Brain microvascular endothelial cell (primary cell): ENCODE measurements at regions not wholly inside any gene's neighbourhood (a gene's known extent, or its start where the extent isn't known, plus 50 kb on each side); places are given as distances from the start of the nearest gene placed in this dataset.

Experiments
- DNase-seq: peaks from one replicate; pipeline ENCODE4 v3.0.0-alpha.2; 2020
- H3K27ac ChIP-seq: fragments of 250-450 bp; sonication (Bioruptor Pico); 2 replicates; pipeline ENCODE4 v1.5.1; 2020; ENCODE audit warnings: mild to moderate bottlenecking, moderate library complexity
- H3K27me3 ChIP-seq: fragments of 250-450 bp; sonication (Bioruptor Pico); replicated peaks from 2 replicates; pipeline ENCODE4 v1.5.1; 2020; ENCODE audit warnings: mild to moderate bottlenecking
- H3K36me3 ChIP-seq: fragments of 250-450 bp; sonication (Bioruptor Pico); replicated peaks from 2 replicates; pipeline ENCODE4 v1.5.1; 2020; ENCODE audit warnings: mild to moderate bottlenecking
- H3K4me3 ChIP-seq: 2 replicates; pipeline ENCODE4 v1.5.1; 2011; ENCODE audit warnings: low read depth, mild to moderate bottlenecking, control low read depth, low read length, moderate library complexity
- in situ Hi-C: cut with HindIII; loops from 2 replicates; pipeline ENCODE4 v1.10.0; 2017; ENCODE audit warnings: low sequenced_read_pairs, low pct_ligation_motif_present
- TF ChIP-seq, protein P1 (sequence below): IDR thresholded peaks from 2 replicates; pipeline ENCODE4 v1.5.1; 2011; ENCODE audit warnings: low read depth, mild to moderate bottlenecking, moderate library complexity, low read length, control low read depth, inconsistent platforms; ENCODE audit errors: missing control alignments

DNA sequence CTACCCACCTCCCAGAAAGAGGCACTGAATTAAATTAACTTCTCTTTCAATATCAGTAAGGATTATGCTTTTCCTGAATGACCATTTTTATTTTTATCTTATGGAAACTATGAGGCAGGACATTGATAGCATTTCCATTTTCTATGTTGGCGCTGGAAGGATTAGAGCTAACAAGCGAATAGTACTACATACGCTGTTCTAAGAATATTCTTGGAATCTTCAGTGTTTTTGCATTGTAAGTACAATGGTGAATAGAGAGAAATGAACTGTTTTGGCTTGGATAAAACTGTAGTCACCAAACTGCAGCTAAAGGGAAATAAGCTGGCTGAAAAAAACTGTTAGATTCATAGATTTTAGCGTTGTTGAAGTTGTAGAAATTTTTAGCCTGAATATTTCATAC, 779.0 kb upstream of the ADGRL4 start:
- Histone ChIP-seq H3K27ac (no peak overlapping the region), H3K27me3 (no peaks in the 10 kb centered on the region), H3K4me3 (no peak overlapping the region), H3K36me3 (no peaks in the 10 kb centered on the region)
- in situ Hi-C loops: no loop called here
- TF ChIP-seq, protein P1, sequence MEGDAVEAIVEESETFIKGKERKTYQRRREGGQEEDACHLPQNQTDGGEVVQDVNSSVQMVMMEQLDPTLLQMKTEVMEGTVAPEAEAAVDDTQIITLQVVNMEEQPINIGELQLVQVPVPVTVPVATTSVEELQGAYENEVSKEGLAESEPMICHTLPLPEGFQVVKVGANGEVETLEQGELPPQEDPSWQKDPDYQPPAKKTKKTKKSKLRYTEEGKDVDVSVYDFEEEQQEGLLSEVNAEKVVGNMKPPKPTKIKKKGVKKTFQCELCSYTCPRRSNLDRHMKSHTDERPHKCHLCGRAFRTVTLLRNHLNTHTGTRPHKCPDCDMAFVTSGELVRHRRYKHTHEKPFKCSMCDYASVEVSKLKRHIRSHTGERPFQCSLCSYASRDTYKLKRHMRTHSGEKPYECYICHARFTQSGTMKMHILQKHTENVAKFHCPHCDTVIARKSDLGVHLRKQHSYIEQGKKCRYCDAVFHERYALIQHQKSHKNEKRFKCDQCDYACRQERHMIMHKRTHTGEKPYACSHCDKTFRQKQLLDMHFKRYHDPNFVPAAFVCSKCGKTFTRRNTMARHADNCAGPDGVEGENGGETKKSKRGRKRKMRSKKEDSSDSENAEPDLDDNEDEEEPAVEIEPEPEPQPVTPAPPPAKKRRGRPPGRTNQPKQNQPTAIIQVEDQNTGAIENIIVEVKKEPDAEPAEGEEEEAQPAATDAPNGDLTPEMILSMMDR: no peak
- DNase-seq: no peak

GRCh38 chr1:79781261-79781660, 774.7 kb upstream of the ADGRL4 start:
- no peak for DNase-seq
- in situ Hi-C loops: no loop called here
- TF ChIP-seq, protein P1: no peak
- Histone ChIP-seq H3K4me3 (no peak overlapping the region), H3K36me3 (no peaks in the 10 kb centered on the region), H3K27ac (no peak overlapping the region), H3K27me3 (no peaks in the 10 kb centered on the region)

- DNase-seq: no peak
- Histone ChIP-seq H3K27me3 (no peaks in the 10 kb centered on the region), H3K4me3 (no peak overlapping the region), H3K36me3 (no peaks in the 10 kb centered on the region), H3K27ac (no peak overlapping the region)
- in situ Hi-C loops: no loop called here
- TF ChIP-seq, protein P1: no peak
These were observed 771.1 kb upstream of the ADGRL4 start for GRCh38 chr1:79777481-79778219.

DNA sequence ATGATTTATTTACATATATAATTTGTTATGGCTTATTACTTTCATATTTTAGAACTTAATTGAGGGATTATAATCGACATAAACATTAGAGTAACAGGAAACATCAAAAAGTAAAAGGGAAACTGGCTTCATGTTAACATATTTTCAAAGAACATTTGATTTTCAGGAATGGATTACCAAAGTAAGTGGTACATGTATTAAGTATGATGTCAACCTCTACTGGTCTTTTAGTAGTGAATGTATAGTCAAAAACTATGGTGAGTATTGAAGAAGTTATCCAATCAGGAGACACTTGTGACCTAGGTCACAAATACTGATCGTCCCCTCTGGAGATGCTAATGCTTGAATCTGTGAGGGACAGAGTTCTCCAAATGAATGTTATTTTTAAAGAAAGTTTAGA, 768.9 kb upstream of the ADGRL4 start:
- TF ChIP-seq, protein P1: no peak
- Histone ChIP-seq H3K27me3 (no peaks in the 10 kb centered on the region), H3K27ac (no peak overlapping the region), H3K36me3 (no peaks in the 10 kb centered on the region), H3K4me3 (no peak overlapping the region)
- in situ Hi-C loops: no loop called here
- no peak for DNase-seq

DNA sequence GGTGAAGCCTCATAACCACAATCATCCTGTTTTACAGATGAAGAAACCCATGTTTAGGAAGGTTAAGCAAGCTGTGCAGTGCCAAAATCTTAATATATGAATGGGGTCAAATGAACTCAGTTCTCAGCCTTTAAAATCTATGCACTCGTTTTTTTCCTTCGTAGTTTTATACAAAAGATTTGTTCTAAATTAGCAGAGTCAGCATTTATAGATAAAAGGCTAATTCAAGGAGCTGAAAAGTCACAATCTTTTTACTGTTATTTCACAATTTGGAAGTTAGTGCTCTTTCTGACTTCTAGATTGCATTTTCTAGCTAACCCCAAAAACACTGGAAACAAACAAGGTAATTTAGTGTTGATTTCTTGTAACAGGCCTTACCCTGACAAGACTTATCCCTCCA, 766.9 kb upstream of the ADGRL4 start:
- DNase-seq: no peak
- Histone ChIP-seq H3K36me3 (no peaks in the 10 kb centered on the region), H3K4me3 (no peak overlapping the region), H3K27me3 (no peaks in the 10 kb centered on the region), H3K27ac (no peak overlapping the region)
- TF ChIP-seq, protein P1: no peak
- in situ Hi-C loops: no loop called here

GRCh38 chr1:79762461-79762860, 755.9 kb upstream of the ADGRL4 start:
- no peaks in the 10 kb centered on the region for H3K36me3 ChIP-seq
- H3K27me3 ChIP-seq: no peaks in the 10 kb centered on the region
- in situ Hi-C loops: no loop called here
- TF ChIP-seq, protein P1: no peak
- H3K4me3 ChIP-seq: no peak overlapping the region
- no peak overlapping the region for H3K27ac ChIP-seq
- DNase-seq: no peak
